ENCODE measurements at regions not wholly inside any gene's neighbourhood (a gene's known extent, or its start where the extent isn't known, plus 50 kb on each side); places are given as distances from the start of the nearest gene placed in this dataset.

DNA sequence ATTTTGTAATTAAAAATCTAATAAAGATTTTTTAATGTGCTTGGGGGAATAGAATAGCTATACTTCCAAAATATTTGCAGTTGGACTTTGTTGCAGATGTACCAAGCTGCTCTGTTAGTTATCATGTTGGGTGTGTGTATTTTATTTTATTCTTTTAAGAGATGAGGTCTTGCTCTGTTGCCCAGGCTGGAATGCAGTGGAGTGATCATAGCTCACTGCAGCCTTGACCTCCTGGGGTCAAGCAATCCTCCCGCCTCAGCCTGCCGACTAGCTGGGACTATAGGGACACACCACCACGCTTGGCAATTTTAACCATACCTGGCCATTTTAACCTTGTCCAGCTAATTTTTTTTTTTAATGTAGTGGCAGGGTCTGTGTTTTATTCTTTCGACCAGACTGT lies 54.7 kb upstream of the MAP1LC3B2 start:
- H3K4me3 ChIP-seq (ENCODE audit: low read depth, low read length): no peak overlapping the region
- DNase-seq (ENCODE audit: low read depth): no peak
- TF ChIP-seq MYC (IDR thresholded peaks at IDR 0.05; ENCODE audit: low read depth, low read length): no peak
- TF ChIP-seq, protein P1, sequence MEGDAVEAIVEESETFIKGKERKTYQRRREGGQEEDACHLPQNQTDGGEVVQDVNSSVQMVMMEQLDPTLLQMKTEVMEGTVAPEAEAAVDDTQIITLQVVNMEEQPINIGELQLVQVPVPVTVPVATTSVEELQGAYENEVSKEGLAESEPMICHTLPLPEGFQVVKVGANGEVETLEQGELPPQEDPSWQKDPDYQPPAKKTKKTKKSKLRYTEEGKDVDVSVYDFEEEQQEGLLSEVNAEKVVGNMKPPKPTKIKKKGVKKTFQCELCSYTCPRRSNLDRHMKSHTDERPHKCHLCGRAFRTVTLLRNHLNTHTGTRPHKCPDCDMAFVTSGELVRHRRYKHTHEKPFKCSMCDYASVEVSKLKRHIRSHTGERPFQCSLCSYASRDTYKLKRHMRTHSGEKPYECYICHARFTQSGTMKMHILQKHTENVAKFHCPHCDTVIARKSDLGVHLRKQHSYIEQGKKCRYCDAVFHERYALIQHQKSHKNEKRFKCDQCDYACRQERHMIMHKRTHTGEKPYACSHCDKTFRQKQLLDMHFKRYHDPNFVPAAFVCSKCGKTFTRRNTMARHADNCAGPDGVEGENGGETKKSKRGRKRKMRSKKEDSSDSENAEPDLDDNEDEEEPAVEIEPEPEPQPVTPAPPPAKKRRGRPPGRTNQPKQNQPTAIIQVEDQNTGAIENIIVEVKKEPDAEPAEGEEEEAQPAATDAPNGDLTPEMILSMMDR (IDR thresholded peaks at IDR 0.05; ENCODE audit: low read depth, low read length): no peak
- TF ChIP-seq, protein P2, sequence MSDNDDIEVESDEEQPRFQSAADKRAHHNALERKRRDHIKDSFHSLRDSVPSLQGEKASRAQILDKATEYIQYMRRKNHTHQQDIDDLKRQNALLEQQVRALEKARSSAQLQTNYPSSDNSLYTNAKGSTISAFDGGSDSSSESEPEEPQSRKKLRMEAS (IDR thresholded peaks at IDR 0.05; ENCODE audit: low read depth, low read length): no peak
- TF ChIP-seq POLR2A (IDR thresholded peaks at IDR 0.05; ENCODE audit: extremely low read depth, insufficient read length): no peak

DNA sequence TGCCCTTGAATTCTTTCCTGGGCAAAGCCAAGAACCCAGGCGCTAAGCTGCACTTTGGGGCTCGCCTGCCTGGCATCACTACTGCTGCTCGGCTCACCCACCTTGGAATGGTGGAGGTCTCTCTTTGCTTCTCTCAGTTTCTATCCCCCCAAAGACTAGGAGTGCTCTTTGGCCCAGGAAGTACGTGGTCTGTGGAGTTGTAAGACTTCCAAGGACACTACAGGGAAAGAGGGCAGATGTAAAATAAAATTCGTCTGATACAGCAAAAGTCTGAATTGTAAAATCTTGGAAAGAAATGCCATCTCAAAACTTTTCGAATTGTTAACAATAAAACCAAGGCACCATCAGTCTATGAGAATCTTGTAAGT lies 52.5 kb upstream of the MAP1LC3B2 start:
- no peak overlapping the region for H3K4me3 ChIP-seq (ENCODE audit: low read depth, low read length)
- DNase-seq (ENCODE audit: low read depth): no peak
- TF ChIP-seq POLR2A (IDR thresholded peaks at IDR 0.05; ENCODE audit: extremely low read depth, insufficient read length): no peak
- TF ChIP-seq, protein P2 (IDR thresholded peaks at IDR 0.05; ENCODE audit: low read depth, low read length): no peak
- TF ChIP-seq, protein P1 (IDR thresholded peaks at IDR 0.05; ENCODE audit: low read depth, low read length): no peak
- TF ChIP-seq MYC (IDR thresholded peaks at IDR 0.05; ENCODE audit: low read depth, low read length): no peak

DNA sequence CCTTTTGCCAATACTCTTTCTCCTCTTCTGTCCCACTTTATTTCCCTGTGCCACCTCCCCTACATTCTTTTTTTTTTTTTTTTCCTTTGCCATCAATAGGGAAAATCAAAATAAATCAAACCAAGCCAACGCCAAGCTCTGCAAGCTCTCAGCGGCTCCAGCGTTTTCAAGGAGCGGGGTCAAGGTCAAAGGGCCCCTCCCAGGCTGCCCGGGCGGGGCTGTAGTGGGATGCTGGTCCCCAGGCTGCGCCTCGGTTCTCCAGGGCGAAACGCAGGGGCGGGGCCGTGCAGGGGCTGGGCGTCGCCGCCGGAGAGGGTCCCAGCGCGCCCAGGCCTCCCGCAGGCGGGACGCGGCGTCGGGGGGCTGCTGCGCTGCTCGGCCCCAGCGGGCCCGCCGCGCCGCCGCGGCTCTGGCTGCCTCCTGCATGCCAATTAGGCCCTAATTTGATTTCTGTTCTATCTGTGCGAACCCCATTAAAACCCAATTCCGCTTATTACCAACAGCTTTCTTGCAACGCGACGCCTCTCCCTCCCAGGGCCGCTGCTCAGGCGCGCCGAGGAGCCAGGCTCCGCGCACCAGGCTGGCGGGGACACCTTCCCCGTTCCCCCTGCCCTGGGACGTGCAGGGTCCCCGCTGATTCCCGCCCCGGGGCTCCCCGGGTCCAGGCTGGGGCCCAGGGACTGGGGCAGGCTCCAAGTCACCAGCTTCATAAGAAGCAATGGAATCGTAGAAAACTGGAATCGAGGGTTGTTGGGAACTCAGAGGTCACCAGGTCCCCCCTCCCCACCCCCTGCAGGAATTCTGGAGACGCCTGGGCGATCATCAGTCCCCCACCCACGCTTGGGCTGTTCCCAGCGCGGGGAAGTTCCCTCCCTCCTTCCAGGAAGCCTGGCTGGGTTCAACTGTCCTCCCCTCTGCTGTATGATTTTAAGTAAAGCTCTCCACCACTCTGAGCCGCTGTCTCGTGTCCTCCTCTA lies 50.7 kb upstream of the MAP1LC3B2 start:
- peak; percentile 59 for DNase-seq (ENCODE audit: low read depth)
- TF ChIP-seq, protein P1 (IDR thresholded peaks at IDR 0.05; ENCODE audit: low read depth, low read length): no peak
- TF ChIP-seq POLR2A (IDR thresholded peaks at IDR 0.05; ENCODE audit: extremely low read depth, insufficient read length): no peak
- TF ChIP-seq, protein P2 (IDR thresholded peaks at IDR 0.05; ENCODE audit: low read depth, low read length): no peak
- TF ChIP-seq MYC (IDR thresholded peaks at IDR 0.05; ENCODE audit: low read depth, low read length): no peak
- peak overlapping the region; percentile 16 for H3K4me3 ChIP-seq (ENCODE audit: low read depth, low read length)
